Uterus (tissue), 3 donors: ENCODE measurements at regions not wholly inside any gene's neighbourhood (a gene's known extent, or its start where the extent isn't known, plus 50 kb on each side); places are given as distances from the start of the nearest gene placed in this dataset.

Experiments
- DNase-seq, 2 donors: peaks; one replicate each; pipeline ENCODE4 v3.0.0-alpha.2; 2019 to 2020
- H3K27ac ChIP-seq, 2 donors: fragments of 200-600 bp; sonication (generic); 1 replicate in 1 of 2; 2 replicates in 1 of 2; pipeline ENCODE4 v1.5.1; 2016 to 2018
- H3K27me3 ChIP-seq, 2 donors: fragments of 200-600 bp; sonication (generic); one replicate each; pipeline ENCODE4 v1.5.1; 2018 to 2019; ENCODE audit warnings: control low read depth in 1 of 2
- H3K36me3 ChIP-seq, 2 donors: fragments of 200-600 bp; sonication (generic); one replicate each; pipeline ENCODE4 v1.5.1; 2019; ENCODE audit warnings: control low read depth in 1 of 2
- H3K4me1 ChIP-seq, 2 donors: fragments of 200-600 bp; sonication (generic); one replicate each; pipeline ENCODE4 v1.5.1; 2018 to 2019; ENCODE audit warnings: control low read depth in 1 of 2
- H3K4me3 ChIP-seq, 2 donors: fragments of 200-600 bp; sonication (generic); 1 replicate in 1 of 2; 2 replicates in 1 of 2; pipeline ENCODE4 v1.5.1; 2018 to 2019; ENCODE audit warnings: mild to moderate bottlenecking in 1 of 2
- H3K9me3 ChIP-seq, 2 donors: fragments of 200-600 bp; sonication (generic); one replicate each; pipeline ENCODE4 v1.5.1; 2019; ENCODE audit warnings: control low read depth in 1 of 2
- POLR2A ChIP-seq, 2 donors: fragments of 450-650 bp; IDR thresholded peaks; one replicate each; pipeline ENCODE4 v1.6.1; 2016; ENCODE audit warnings: antibody characterized with exemption in 2 of 2, mild to moderate bottlenecking in 1 of 2, moderate library complexity in 1 of 2
- intact Hi-C: fragments of 100-400 bp; cut with DNase I; formaldehyde crosslinking; loops from one replicate; pipeline ENCODE4 v1.15.1; 2023; ENCODE audit warnings: low total_unique reads
- TF ChIP-seq, protein P1 (sequence below), 4 experiments: fragments of 200-600 bp in 2 of 4; fragments of 450-650 bp in 2 of 4; sonication (generic) in 2 of 4; IDR thresholded peaks; one replicate each; pipeline ENCODE4 v1.5.1; 2016 to 2019; ENCODE audit warnings: antibody characterized with exemption in 4 of 4, mild to moderate bottlenecking in 2 of 4, moderate library complexity in 1 of 4
- donor health status: DM: yes; HTN: yes; CAD: no.

- TF ChIP-seq POLR2A (IDR thresholded peaks at IDR 0.05): no peak
- TF ChIP-seq, protein P1, sequence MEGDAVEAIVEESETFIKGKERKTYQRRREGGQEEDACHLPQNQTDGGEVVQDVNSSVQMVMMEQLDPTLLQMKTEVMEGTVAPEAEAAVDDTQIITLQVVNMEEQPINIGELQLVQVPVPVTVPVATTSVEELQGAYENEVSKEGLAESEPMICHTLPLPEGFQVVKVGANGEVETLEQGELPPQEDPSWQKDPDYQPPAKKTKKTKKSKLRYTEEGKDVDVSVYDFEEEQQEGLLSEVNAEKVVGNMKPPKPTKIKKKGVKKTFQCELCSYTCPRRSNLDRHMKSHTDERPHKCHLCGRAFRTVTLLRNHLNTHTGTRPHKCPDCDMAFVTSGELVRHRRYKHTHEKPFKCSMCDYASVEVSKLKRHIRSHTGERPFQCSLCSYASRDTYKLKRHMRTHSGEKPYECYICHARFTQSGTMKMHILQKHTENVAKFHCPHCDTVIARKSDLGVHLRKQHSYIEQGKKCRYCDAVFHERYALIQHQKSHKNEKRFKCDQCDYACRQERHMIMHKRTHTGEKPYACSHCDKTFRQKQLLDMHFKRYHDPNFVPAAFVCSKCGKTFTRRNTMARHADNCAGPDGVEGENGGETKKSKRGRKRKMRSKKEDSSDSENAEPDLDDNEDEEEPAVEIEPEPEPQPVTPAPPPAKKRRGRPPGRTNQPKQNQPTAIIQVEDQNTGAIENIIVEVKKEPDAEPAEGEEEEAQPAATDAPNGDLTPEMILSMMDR (IDR thresholded peaks at IDR 0.05): no peak
- Histone ChIP-seq H3K4me1 (no peaks in the 10 kb centered on the region), H3K9me3 (no peaks in the 10 kb centered on the region), H3K36me3 (no peaks in the 10 kb centered on the region), H3K27ac (peak overlapping the region; percentile 85 to 88), H3K27me3 (no peaks in the 10 kb centered on the region), H3K4me3 (peak overlapping the region in 1 of 2 donors; percentile 43)
- intact Hi-C loops: no loop called here
- DNase-seq: peak; percentile 60 to 67
These were observed 857.4 kb downstream of the USP25 start for GRCh38 chr21:16587141-16587581.

DNA sequence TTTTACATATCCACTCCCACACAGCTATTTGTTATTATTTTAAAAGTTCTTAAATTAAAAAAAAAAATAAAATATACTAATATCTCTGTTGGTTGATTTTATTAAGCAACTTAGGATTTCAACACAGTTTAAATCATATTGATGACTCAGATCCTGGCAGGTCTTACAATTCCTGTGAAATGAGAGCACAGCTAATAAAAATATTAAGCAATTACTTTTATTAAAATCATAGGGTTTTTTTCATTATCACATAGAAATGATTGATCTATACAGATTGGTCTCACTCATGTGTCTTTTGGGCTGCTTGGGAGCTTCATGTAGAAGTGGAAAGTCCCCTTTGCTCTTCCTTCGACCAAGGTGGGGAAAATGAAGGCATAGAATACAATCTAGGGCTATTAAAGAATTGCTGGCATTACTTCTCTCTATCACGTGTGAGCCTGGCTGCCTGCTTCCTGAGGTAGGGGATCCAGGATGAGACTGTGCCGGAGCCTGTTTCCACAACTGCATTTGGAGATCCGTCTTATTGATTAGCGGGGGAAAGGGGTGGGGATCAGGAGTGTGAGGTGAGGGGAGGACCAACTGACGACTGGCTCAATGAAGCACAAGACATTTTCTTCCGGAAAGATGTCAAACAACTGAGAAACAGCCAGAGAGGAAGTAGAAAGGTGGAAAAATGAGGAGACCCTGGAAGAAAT is 858.0 kb downstream of the USP25 start:
- no peaks in the 10 kb centered on the region for H3K9me3 ChIP-seq
- peak; percentile 42 to 73 for DNase-seq
- no peaks in the 10 kb centered on the region for H3K4me1 ChIP-seq
- TF ChIP-seq, protein P1 (IDR thresholded peaks at IDR 0.05): no peak
- TF ChIP-seq POLR2A (IDR thresholded peaks at IDR 0.05): no peak
- H3K36me3 ChIP-seq: no peaks in the 10 kb centered on the region
- intact Hi-C loops: no loop called here
- no peaks in the 10 kb centered on the region for H3K27me3 ChIP-seq
- peak overlapping the region; percentile 32 to 43 for H3K4me3 ChIP-seq
- peak overlapping the region; percentile 85 to 88 for H3K27ac ChIP-seq

- H3K9me3 ChIP-seq: no peaks in the 10 kb centered on the region
- peak overlapping the region; percentile 85 to 88 for H3K27ac ChIP-seq
- TF ChIP-seq, protein P1 (IDR thresholded peaks at IDR 0.05): no peak
- peak; percentile 25 to 50 for TF ChIP-seq POLR2A (IDR thresholded peaks at IDR 0.05)
- H3K4me3 ChIP-seq: peak overlapping the region; percentile 32 to 43
- peak; percentile 74 to 84 for DNase-seq
- intact Hi-C loops: no loop called here
- H3K4me1 ChIP-seq: no peaks in the 10 kb centered on the region
- H3K36me3 ChIP-seq: no peaks in the 10 kb centered on the region
- H3K27me3 ChIP-seq: no peaks in the 10 kb centered on the region
These were observed 858.7 kb downstream of the USP25 start for GRCh38 chr21:16588433-16588860.

- Histone ChIP-seq H3K4me3 (peak overlapping the region in 1 of 2 donors; percentile 43), H3K36me3 (no peaks in the 10 kb centered on the region), H3K27ac (peak overlapping the region; percentile 85 to 88), H3K4me1 (no peaks in the 10 kb centered on the region), H3K27me3 (no peaks in the 10 kb centered on the region), H3K9me3 (no peaks in the 10 kb centered on the region)
- TF ChIP-seq, protein P1 (IDR thresholded peaks at IDR 0.05): no peak
- no peak for TF ChIP-seq POLR2A (IDR thresholded peaks at IDR 0.05)
- no peak for DNase-seq
- intact Hi-C loops: no loop called here
These were observed 859.5 kb downstream of the USP25 start for GRCh38 chr21:16589006-16589898.

- no peaks in the 10 kb centered on the region for H3K9me3 ChIP-seq
- H3K4me3 ChIP-seq: no peak overlapping the region
- TF ChIP-seq POLR2A (IDR thresholded peaks at IDR 0.05): no peak
- TF ChIP-seq, protein P1 (IDR thresholded peaks at IDR 0.05): no peak
- no peak for DNase-seq
- H3K4me1 ChIP-seq: no peaks in the 10 kb centered on the region
- peak overlapping the region; percentile 42 to 85 for H3K27ac ChIP-seq
- H3K27me3 ChIP-seq: no peaks in the 10 kb centered on the region
- H3K36me3 ChIP-seq: no peaks in the 10 kb centered on the region
- intact Hi-C loops: no loop called here
These were observed 860.4 kb downstream of the USP25 start for GRCh38 chr21:16590186-16590585.
